AG10803 (cell line): ENCODE measurements at regions not wholly inside any gene's neighbourhood (a gene's known extent, or its start where the extent isn't known, plus 50 kb on each side); places are given as distances from the start of the nearest gene placed in this dataset.

ENCODE experiments used
- DNase-seq: peaks from one replicate; pipeline ENCODE4 v3.0.0; 2010; ENCODE audit warnings: low read depth
- H3K4me3 ChIP-seq: 2 replicates; pipeline ENCODE4 v1.5.1; 2011; ENCODE audit warnings: mild to moderate bottlenecking, low read length, control low read depth
- CTCF ChIP-seq: conservative IDR thresholded peaks from 2 replicates; pipeline ENCODE4 v1.5.1; 2011; ENCODE audit warnings: mild to moderate bottlenecking, low read length, control low read depth, inconsistent platforms

DNA sequence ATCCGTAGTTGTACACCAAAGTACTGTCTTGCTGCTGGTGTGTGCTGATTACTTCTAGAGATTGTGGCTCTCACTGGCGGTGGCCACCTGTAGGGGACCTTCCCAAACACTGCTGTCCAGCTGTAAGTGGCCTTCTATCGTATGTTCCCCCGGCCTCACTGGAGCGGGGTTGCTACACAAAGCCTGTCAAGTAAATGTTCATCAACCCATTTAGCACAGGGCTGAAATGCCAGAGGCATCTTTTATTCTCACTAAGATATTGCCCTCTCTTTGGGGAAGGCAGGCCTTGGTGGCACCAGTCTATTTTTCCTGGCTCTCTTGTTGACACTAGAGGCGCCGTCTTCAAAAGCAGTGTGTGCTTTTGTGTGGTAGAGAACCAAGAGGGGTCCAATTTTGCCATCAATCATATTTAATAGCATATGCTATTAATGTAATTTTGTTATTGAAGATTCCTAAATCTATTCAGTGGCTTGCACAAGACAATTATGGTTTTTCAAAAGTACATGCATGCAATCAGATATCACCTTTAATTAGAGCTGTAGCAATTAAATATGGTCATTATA lies 514.4 kb upstream of the SALL1 start:
- no peak overlapping the region for H3K4me3 ChIP-seq
- DNase-seq: no peak
- TF ChIP-seq CTCF: no peak

GRCh38 chr16:51658531-51658930 lies 507.5 kb upstream of the SALL1 start:
- no peak for TF ChIP-seq CTCF
- H3K4me3 ChIP-seq: no peak overlapping the region
- DNase-seq: no peak

DNA sequence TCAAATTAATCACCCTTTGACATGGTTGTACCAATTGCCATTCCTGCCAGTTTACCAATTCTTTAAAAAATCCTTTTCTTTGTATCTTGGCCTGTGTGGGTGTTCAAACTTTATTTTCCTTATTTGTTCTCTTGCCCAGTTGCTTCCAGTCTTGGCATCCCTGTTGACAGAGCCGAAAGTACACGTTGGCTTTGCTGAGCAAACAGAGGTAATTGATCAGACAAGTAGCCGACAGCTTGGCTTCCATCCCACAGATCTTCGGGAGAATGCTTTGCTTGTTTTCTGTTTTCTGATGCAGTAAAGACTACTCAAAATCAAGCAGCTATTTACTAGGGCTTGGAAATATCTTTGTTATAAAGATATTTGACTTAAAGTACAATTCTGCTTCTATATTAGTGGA lies 506.8 kb upstream of the SALL1 start:
- TF ChIP-seq CTCF: no peak
- no peak for DNase-seq
- no peak overlapping the region for H3K4me3 ChIP-seq

DNA sequence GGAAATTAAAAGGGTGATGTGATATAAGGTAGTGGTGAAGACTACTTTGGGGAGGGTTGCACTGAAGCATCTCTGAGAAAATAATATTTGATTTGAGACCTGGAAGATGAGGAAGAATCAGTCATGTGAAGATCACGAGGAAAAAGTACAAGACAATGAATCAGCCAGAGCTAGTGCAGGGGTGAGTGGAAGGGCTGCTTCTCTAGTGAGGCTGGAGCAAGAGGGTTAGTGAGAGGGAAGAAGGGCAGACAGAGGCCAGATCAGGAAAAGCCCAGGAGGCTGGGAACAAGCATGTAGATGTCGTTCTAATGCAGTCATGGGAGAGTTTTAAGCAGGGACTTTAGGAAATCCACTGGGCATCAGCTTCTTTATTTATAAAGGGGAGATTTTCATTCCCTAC lies 504.2 kb upstream of the SALL1 start:
- TF ChIP-seq CTCF: no peak
- peak; percentile 11 for DNase-seq
- no peak overlapping the region for H3K4me3 ChIP-seq

- TF ChIP-seq CTCF: no peak
- no peak for DNase-seq
- H3K4me3 ChIP-seq: no peak overlapping the region
Measured at GRCh38 chr16:51651061-51651466, 500.0 kb upstream of the SALL1 start.

GRCh38 chr16:51649631-51650030 lies 498.6 kb upstream of the SALL1 start:
- TF ChIP-seq CTCF: no peak
- no peak overlapping the region for H3K4me3 ChIP-seq
- DNase-seq: no peak

DNA sequence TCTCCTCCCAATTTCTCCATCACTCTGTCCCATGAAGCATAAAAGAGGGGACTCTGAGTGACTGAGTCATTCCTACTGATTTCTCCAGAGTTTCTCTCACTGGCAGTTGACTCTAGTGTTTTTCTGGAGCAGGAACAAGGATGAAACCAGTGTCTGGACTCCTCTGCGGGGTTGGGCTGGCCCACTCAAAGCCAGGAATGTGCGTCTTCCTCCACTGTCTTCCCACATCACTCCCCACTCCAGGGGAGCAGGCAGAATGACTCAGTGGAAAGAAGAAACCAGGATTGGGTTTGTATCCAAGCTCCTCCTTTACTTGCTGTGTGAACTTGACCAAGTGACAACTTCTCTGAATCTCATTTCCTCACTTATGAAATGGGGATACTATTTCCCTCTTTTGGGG lies 497.5 kb upstream of the SALL1 start:
- no peak overlapping the region for H3K4me3 ChIP-seq
- TF ChIP-seq CTCF: no peak
- peak; percentile 82 for DNase-seq
